Kidney glomerular epithelial cell (primary cell): ENCODE measurements at regions not wholly inside any gene's neighbourhood (a gene's known extent, or its start where the extent isn't known, plus 50 kb on each side); places are given as distances from the start of the nearest gene placed in this dataset.

Source experiments
- DNase-seq: peaks from one replicate; lab custom pipeline; 2025; lab: John Stamatoyannopoulos, UW

DNA sequence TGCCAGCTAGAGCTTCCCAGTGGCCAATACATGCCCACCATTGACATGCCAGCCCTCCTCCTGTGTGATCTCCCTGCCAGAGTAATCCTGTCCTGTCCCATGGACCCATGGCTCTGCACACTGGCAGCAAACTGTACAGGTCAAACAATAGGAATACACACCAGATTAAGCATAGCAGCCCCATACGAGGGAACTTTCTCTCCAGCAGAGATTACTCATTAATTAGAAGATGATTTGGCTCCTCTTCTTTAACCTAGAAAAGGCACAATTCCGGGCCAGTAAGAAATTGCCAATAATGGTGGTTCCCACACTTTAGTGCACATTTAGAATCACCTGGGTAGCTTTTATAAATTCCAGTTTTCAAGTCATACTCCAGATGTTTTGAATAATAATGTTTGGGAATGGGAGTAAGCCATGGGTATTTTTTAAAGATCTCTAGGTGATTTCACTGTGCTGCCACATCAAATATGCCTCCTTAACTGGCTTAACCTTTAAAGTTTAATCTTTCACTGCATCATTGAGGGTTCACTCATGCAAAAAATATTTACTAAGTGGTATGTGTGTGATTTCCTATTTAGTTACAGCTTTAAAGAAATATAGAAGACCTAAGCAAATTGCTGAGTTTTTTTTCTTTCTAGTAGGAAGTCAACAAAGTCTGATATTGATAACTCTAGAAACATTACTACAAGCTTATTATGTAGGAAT, 277.6 kb upstream of the NWD2 start:
- peak; percentile 65 for DNase-seq

DNA sequence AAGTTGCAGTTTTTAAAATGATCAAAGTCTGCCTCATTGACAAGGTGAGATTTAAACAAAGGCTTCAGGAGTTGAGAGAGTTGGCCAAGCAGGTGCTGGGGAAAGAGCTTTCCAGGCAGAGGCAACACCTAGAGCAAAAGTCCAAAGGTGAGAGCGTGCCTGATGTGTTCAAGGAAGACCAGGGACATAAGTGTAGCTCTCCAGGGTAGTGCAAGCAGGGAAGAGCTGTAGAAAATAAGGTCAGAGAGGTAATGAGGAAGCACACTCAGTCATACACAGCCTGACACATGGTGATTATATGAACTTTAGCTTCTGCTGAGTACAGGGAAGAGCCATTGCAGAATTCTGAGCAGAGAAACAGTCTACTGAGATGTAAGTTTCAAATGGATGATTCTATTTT, 265.0 kb upstream of the NWD2 start:
- DNase-seq = no peak

DNA sequence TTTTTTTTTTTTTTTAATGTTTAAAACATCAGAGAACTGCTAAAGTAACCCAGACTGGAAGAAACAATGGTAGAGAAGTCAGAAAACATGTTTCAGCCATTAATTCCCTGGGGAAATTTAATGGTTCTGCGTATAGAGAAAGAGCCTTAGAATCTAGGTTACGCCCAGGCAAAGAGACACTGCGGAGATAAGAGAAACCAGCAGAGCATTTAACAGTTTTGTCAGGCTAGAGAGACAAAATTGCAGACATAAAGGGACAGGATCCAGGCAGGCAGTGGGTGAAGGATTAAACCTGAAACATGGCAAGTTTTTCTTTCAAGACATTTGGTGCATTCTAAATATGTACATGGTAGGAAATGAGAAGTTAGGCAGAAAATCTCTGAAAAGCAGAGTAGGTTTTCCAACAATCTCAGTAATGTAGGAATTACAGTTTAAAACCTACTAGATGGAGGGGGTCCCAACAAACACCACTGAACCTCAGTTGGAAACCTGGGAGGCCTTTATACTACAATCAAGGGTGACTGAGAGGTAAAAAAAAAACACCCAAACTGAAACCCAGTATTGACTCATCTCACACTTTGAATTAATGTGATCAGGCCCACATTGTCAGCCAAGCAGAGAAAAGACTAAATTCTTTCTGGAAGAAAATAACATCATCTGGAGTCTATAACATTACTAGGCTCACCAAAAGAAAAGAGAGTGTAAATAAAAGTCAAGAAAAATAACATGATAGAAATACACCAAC, 254.2 kb upstream of the NWD2 start:
- no peak for DNase-seq

DNA sequence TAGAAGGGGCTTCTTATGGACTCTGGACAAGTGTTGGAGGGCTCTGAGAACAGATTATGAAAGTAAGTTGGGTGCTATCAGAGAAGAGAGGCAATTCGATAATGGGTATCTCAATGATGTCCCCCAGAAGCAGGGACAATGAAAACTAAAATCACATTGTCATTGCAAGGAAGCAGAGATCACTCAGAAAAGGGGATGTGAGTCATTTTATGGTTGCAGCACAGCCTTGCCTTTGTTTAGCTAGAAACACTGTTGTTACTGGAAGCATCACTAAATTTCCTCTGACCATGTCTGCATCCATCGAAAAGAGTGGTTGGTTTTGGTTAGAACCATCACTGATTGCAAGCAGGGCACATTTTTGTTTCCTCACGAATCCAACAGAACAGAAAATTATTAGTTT, 246.8 kb upstream of the NWD2 start:
- DNase-seq = no peak

DNA sequence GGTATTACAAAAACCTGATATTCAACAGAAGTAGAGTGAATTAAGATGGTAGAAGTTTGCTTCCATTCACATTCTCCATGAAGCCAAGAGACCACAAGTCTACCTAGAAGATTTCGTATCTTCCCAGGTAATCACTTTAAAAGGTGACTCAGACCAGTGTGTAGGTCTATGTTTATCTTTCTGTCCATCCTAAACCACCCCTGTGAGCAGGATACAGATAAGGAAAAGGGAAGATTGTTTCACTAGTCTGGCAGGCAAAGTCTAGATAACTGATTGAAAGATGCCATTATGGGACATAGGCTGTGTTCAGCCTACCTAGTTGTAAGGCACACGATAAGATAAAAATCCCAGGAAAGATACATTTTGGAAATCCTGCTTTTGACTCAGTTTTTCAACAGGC, 244.3 kb upstream of the NWD2 start:
- no peak for DNase-seq

DNA sequence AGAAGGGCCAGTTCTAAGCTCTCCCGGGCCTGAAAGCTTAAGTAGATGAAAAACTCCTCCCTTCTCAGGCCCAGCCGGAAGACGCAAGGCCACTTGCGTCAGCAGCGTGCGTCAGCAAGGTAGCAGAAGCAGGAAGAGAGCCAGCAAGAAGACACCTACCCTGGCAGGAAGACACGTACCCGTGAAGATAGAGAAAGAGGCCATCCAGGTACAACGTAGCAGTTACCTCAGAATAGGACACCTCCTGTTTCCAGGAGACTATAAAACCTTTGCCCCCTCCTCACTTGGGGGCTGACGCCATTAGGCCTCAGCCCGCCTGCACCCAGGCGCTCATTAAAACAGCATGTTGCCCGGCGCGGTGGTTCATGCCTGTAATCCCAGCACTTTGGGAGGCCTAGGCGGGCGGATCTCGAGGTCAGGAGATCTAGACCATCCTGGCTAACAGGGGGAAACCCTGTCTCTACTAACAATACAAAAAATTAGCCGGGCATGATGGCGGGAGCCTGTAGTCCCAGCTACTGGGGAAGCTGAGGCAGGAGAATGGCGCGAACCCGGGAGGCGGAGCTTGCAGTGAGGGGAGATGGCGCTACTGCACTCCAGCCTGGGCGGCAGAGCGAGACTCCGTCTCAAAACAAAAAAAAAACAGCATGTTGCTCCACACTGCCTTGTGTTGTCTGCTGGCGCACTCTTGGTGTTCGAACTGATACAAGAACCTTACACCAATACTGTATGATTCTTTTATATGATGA, 242.7 kb upstream of the NWD2 start:
- no peak for DNase-seq

DNA sequence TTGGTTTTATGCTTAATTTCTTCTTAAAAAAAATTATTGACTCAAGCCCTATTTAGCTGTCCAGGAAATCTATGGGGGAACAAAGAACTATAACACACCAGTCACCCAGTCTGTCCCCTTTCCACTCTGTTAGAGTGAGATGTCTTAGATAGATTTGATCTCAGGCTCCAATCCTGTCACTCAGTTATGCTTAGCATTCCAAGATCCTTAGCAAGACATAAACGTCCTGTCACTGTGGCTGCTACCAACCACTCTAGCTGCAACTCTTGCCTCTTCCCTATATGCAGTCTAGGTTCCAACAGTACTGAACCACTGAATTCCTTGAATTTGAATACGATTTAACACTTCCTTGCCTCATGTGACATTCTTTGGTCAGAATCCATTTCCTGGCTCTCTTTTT, 241.9 kb upstream of the NWD2 start:
- DNase-seq = no peak

DNA sequence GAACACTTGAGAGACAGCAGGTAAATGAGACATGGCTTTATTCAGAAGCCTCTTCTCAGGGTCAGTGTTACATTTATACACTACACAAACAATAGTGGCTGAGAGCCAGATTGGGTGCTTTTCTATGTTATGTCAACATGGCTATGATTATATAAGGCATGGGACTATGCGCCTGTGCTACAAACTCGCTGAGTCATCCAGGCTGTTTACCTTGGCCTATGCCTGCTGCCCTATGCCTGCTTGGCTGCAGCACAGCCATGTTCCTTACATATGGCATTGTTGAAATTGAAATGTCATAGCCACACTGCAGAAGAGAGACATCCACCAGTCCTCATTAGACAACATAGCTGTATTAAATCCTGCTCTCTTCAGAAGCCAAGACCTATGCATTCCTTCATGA, 236.3 kb upstream of the NWD2 start:
- no peak for DNase-seq

DNA sequence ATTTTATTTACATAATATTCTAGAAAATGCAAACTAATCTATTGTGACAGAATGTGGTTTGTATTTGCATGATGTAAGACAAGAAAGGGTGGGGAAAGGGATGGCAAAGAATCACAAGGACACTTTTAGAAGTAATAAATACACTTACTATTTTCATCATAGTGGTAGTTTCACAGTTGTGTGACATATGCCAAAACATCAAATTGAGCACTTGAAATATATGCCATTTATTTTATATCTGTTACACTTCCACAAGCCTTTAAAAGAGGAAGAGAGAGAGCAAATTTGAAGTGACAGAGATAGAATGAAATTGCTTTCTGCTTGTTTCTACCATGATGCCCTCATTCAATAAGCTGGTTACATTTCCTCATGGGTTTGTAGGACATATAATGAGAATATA, 230.0 kb upstream of the NWD2 start:
- no peak for DNase-seq

DNA sequence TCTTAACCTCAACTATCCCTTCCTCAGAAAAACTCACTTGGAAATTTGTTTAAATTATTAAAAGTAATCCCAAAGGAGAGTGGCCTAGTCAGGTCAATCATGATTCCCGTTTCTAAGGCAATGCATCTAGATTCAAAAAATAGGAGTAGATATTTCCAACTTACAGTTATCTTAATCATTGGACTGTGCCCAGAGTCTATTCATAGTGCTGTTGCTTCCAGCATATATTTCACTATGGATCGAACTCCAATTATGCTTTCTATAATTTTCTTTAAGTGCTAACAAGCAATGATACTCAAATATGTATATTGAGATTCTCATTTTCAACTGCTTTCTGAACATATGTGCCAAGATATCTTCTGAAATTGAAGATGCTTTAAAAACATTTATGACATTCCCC, 229.2 kb upstream of the NWD2 start:
- no peak for DNase-seq

DNA sequence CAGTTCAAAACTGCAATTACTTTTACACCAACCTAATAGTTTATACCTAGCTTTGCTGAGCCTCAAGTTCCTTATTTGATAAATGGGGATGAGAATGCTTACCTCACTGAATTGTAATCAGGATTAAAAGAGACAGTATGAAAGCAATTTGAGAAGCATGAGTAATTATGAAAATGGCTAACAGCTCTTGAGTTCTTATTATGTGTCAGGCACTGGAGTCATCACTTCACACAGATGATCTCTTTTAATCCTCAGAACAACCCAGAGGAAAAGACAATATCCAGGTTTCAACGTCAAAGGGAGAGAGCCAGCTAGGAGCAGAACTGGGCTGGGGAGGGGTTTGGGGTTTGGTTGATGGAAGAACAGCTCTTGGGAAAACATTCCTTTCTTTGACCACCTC, 221.0 kb upstream of the NWD2 start:
- no peak for DNase-seq

DNA sequence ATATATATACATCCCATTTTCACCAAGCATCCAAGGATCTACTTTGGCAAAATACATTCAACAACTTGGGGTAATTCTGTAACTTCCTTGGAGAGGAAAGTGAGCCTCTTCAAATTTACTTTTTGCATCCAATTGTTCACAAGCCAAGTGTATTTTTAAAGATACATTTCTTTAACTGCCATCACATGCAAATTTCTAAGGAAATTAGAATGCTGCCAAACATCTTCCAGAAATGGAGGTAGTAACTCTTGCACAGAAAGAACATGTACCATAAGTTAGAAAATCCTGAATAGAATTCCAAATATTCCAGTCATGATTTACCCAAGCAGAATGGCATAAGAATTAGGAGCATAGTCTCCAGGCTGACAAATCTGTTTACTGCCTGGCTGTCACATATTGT, 220.5 kb upstream of the NWD2 start:
- DNase-seq = no peak

DNA sequence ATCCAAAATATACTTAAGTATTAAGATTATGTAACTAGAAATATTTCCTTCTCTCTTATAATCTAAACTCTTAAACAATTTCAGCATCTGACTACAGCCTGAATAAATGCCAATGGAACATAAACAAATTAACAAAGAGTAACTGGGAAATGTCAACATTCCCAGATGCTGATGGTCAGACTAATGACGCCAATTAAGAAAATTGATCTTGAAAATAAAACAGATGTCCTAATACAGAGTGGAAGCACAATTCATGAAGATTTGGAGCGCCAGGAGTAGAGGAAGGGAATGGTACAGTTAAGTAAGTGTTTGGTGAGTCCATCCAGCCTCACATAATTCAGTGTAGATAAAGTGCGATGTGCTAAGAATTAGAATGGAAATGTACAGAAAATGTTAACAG, 203.7 kb upstream of the NWD2 start:
- DNase-seq = no peak

DNA sequence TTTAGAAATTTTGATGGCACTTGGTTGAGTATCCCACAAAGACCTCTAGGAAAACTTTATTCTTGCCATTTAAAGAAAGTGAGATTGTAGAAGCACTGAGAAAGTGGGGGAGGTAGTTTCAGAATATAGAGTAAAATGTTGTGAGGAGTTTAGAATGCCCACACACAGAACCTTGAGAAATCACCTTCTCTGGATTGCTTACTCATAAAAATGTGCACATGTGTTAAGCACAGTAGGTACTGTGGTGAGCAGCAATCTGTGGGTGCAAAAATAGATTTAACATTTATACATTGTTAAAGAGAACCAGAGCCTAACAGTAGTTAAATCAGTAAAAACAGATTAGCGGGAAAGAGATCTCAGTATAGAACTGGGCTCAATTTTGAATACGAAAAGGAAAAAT, 201.2 kb upstream of the NWD2 start:
- no peak for DNase-seq

DNA sequence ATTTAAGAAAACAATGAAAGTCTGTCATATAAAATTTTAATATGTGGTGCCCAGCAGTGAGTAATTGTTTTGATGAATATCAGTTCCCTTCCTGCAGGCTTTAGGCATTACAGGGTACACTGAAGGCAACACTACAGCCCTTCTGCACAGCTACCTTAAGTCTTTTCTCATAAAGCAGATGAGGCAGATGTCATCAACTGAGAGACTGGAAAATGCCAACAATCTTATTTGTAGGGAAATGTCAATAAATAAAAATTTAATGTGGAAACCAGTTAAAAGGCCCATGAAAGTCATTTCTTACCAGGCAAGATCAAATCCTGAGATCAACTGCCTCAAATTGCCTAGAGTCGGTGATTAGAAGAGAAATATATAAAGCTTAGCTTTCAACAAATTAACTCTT, 193.4 kb upstream of the NWD2 start:
- DNase-seq = no peak

DNA sequence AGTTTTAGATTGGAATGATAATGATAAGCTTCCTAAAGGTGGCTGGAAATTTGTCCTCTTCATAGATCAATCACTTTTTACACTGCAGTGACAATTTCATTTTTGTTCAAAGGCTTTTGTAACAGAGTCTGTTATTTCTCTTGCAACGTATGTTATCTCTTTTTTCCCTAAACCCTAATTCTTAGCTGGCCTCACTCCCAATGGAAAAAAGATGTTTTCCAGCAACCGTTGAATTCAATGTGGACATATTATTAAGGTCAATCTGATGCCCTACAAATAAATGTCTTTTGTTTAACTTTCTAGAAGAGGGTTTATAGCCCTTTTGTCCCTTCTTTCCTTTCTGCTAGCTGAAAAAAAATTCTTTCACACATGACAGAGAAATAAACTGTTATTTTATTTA, 192.7 kb upstream of the NWD2 start:
- DNase-seq = no peak

DNA sequence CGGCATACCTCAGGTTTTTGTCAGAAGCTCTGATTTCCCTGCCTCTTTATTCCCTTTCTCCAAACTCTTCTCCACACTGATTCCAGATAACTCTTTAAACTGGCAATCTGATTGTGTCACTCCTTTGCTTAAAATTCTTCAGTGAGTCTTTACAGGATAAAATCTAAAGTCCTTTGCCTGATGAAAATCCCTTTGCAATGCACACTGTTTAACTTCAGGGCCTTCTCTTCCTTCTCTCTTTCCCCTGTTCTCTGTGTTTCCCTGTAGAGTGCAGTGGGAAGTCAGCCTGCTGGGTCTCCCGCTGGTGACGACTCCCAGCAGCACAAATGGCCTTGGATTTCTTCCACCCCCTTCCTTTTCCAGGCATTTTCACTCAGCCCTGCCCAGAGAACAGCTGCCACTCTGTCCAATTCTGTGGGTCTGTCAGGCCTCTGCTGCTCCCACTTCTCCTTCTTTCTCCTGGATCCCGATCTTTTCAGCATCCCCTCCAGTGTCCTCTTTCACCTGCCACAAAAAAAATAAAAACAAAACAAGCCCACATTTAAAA, 189.9 kb upstream of the NWD2 start:
- DNase-seq = no peak

DNA sequence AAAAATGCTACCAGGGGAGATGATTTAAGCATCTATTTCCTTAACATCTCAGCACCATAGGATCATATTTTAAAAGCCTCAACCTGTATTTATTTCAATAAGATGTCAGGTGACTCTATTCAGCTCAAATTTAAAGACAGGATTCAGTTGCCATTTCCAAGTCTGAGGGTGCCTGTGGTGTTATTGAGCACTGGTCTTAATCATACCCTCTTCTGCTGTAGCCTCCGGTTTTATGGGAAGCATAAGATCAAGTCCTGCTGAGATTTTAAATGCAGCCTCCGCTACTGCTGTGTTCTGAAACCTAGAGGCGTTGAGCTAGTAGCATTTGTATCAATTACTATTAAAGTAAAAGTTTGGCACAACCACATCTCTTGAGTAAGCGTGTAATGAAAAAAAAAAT, 185.7 kb upstream of the NWD2 start:
- no peak for DNase-seq

DNA sequence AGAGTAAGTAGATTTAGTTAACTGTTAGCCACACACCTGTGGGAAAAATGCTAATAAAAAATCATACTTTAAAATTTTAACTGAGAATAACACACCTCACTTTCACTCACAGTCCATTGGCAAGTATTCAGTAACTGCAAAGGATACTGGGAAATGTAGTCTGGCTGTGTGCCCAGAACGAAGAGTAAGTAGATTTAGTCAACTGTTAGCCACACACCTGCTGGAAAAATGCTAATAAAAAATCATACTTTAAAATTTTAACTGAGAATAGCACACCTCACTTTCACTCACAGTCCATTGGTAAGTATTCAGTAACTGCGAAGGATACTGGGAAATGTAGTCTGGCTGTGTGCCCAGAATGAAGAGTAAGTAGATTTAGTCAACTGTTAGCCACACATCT, 178.4 kb upstream of the NWD2 start:
- no peak for DNase-seq

DNA sequence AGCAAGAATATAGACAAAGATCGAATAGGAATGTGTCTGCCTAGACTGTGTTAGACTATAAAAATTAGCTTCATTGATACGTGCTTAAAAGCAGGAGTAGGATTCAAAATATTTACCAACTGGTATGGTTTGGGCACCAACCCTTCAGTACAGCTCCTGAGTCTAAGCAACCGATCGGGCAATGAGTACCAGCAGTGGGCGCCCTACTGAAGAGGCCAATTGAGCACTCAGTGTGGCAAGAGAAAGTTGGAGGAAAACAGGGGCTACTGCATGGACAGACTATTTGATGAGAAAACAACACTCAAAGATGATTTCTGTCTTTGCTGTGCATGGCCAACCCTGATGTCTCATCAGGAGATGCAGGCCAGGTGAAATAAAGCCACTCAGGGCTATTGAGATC, 176.0 kb upstream of the NWD2 start:
- DNase-seq = no peak

DNA sequence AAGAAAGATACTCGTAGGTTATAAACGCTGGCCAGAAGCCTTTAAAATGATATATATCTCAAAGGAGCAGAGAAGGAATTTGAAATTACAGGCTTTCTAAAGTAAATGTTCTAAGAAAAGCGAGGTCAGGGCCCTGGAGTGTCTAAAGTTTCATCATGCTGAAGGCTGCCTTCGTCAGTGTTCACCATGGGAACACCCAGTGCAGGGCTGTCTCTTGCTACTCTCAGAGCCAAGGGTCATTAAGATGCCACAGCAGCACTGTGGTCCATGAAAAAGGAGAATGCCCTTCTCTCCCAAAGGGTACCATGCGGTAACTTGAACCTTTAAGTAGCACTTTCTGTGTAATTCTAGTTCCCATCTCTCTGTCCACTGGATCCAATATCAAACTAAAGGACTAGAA, 174.5 kb upstream of the NWD2 start:
- DNase-seq = no peak

DNA sequence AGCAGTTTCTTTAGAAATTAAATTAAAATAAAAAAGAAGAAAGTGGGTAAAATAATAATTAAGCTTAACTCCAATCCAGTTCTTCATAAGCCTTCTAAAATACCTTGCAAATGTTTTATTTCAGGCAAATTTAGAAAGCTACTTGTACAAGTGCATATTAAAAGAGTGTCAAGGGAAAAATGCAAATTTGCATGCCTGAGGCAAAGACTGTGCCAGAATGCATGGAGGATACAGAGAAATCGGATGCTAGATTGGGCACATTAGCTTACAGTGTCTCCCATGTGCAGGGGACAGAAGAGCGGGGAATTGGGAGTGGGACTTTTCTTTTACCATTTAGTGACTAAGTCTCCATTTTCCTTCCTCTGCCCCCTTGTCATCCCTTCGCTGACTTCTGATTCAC, 173.0 kb upstream of the NWD2 start:
- DNase-seq = no peak

DNA sequence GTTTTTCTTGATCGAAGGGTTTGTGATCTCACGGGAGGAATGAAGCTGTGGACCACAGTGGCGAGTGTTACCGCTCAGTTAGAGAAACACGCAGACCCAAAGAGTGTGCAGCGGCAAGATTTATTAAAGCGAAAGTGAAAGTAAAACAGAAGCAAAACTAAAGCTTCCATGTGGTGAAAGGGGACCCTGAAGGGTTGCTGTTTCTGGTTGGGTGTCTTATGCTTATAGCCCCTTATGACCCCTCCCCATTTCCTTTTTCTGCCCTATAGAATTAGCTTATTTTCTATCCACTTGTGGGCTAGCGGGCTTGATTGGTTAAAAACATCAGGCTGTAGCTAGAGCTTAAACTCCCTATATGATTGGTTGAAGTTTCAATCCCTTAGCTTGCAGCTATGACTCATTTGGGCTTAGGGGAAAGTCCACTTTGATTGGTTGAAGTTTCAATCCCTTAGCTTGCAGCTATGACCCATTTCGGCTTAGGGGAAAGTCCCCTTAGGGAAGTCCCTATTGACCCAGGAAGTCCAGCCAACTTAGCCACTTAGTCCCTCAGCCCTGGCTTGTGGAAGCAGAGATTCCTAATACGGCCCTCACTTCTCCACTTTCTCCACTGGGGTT, 171.2 kb upstream of the NWD2 start:
- DNase-seq = no peak
